Subcutaneous abdominal adipose tissue (tissue), 5 donors: ENCODE measurements at regions not wholly inside any gene's neighbourhood (a gene's known extent, or its start where the extent isn't known, plus 50 kb on each side); places are given as distances from the start of the nearest gene placed in this dataset.
"Not testable (repeated sequence)": the region's sequence is repeated elsewhere in the genome, so short reads cannot be mapped to it uniquely, and the experiment has no call there.

Experiments used
- H3K27ac ChIP-seq: one replicate; pipeline ENCODE4 v1.7.0; 2013; ENCODE audit warnings: low read depth, mild to moderate bottlenecking, inconsistent platforms, low read length, moderate library complexity
- H3K27me3 ChIP-seq, 5 donors: one replicate each; pipeline ENCODE4 v1.7.0; 2013; ENCODE audit warnings: low read length in 5 of 5, inconsistent platforms in 1 of 5; ENCODE audit not compliant: control insufficient read depth in 5 of 5, insufficient read depth in 4 of 5
- H3K36me3 ChIP-seq, 5 donors: one replicate each; pipeline ENCODE4 v1.7.0; 2013; ENCODE audit warnings: low read length in 5 of 5; ENCODE audit not compliant: control insufficient read depth in 5 of 5, insufficient read depth in 5 of 5
- H3K4me1 ChIP-seq, 5 donors: one replicate each; pipeline ENCODE4 v1.7.0; 2013; ENCODE audit warnings: low read length in 5 of 5, mild to moderate bottlenecking in 3 of 5, moderate library complexity in 1 of 5; ENCODE audit not compliant: control insufficient read depth in 5 of 5, insufficient read depth in 5 of 5
- H3K4me3 ChIP-seq, 5 donors: one replicate each; pipeline ENCODE4 v1.7.0; 2013; ENCODE audit warnings: low read length in 5 of 5, low read depth in 1 of 5
- H3K9ac ChIP-seq, 5 donors: one replicate each; pipeline ENCODE4 v1.7.0; 2013; ENCODE audit warnings: low read length in 5 of 5, mild to moderate bottlenecking in 4 of 5, moderate library complexity in 3 of 5
- H3K9me3 ChIP-seq, 5 donors: one replicate each; pipeline ENCODE4 v1.7.0; 2013; ENCODE audit warnings: low read length in 5 of 5; ENCODE audit not compliant: control insufficient read depth in 5 of 5
- donor health status: healthy.
- donor health status: healthy.
- donor health status: healthy.
- donor health status: healthy.
- donor health status: healthy.

GRCh38 chr20:54745780-54746179 is 270.4 kb downstream of the DOK5 start:
- no peak overlapping the region for H3K9ac ChIP-seq
- peaks cover 0 to 3% (median 3%) of the 10 kb centered on the region in 5 donors for H3K9me3 ChIP-seq
- no peaks in the 10 kb centered on the region for H3K36me3 ChIP-seq
- H3K27ac ChIP-seq = no peak overlapping the region
- no peaks in the 10 kb centered on the region for H3K4me1 ChIP-seq
- no peak overlapping the region for H3K4me3 ChIP-seq
- H3K27me3 ChIP-seq = no peaks in the 10 kb centered on the region

GRCh38 chr20:54744097-54744496 is 268.7 kb downstream of the DOK5 start:
- no peaks in the 10 kb centered on the region for H3K36me3 ChIP-seq
- no peak overlapping the region for H3K4me3 ChIP-seq
- H3K9me3 ChIP-seq = peaks cover 0 to 3% (median 3%) of the 10 kb centered on the region in 5 donors
- no peaks in the 10 kb centered on the region for H3K4me1 ChIP-seq
- H3K9ac ChIP-seq = no peak overlapping the region
- no peak overlapping the region for H3K27ac ChIP-seq
- no peaks in the 10 kb centered on the region for H3K27me3 ChIP-seq

GRCh38 chr20:54742193-54742592 is 266.8 kb downstream of the DOK5 start:
- Histone ChIP-seq H3K4me3 (no peak overlapping the region), H3K27me3 (no peaks in the 10 kb centered on the region), H3K9ac (no peak overlapping the region), H3K9me3 (peaks cover 0 to 3% (median 0%) of the 10 kb centered on the region in 5 donors), H3K27ac (no peak overlapping the region), H3K36me3 (no peaks in the 10 kb centered on the region), H3K4me1 (no peaks in the 10 kb centered on the region)

- H3K36me3 ChIP-seq = no peaks in the 10 kb centered on the region
- no peaks in the 10 kb centered on the region for H3K4me1 ChIP-seq
- no peak overlapping the region for H3K27ac ChIP-seq
- H3K9me3 ChIP-seq = no peaks in the 10 kb centered on the region
- H3K9ac ChIP-seq = no peak overlapping the region
- H3K4me3 ChIP-seq = no peak overlapping the region
- no peaks in the 10 kb centered on the region for H3K27me3 ChIP-seq
Measured at GRCh38 chr20:54736421-54736820, 261.0 kb downstream of the DOK5 start.

GRCh38 chr20:54733687-54734086 is 258.3 kb downstream of the DOK5 start:
- H3K36me3 ChIP-seq = no peaks in the 10 kb centered on the region
- no peaks in the 10 kb centered on the region for H3K9me3 ChIP-seq
- H3K27ac ChIP-seq = no peak overlapping the region
- H3K4me3 ChIP-seq = no peak overlapping the region
- no peak overlapping the region for H3K9ac ChIP-seq
- H3K4me1 ChIP-seq = no peaks in the 10 kb centered on the region
- no peaks in the 10 kb centered on the region for H3K27me3 ChIP-seq

- Histone ChIP-seq H3K36me3 (no peaks in the 10 kb centered on the region), H3K27me3 (no peaks in the 10 kb centered on the region), H3K4me3 (no peak overlapping the region), H3K27ac (no peak overlapping the region), H3K9me3 (peaks cover 0 to 3% (median 0%) of the 10 kb centered on the region in 5 donors), H3K9ac (no peak overlapping the region), H3K4me1 (peaks cover 0 to 6% (median 0%) of the 10 kb centered on the region in 5 donors)
Measured at GRCh38 chr20:54727490-54727889, 252.1 kb downstream of the DOK5 start.

GRCh38 chr20:54726687-54727300 is 251.4 kb downstream of the DOK5 start:
- no peaks in the 10 kb centered on the region for H3K27me3 ChIP-seq
- no peak overlapping the region for H3K4me3 ChIP-seq
- no peaks in the 10 kb centered on the region for H3K36me3 ChIP-seq
- peaks cover 0 to 6% (median 0%) of the 10 kb centered on the region in 5 donors for H3K4me1 ChIP-seq
- H3K27ac ChIP-seq = no peak overlapping the region
- no peak overlapping the region for H3K9ac ChIP-seq
- H3K9me3 ChIP-seq = peaks cover 0 to 3% (median 0%) of the 10 kb centered on the region in 5 donors

- not testable (repeated sequence) for H3K27me3 ChIP-seq, H3K4me3 ChIP-seq, H3K9ac ChIP-seq, H3K4me1 ChIP-seq, H3K27ac ChIP-seq, H3K9me3 ChIP-seq, H3K36me3 ChIP-seq
Measured at GRCh38 chr20:54725266-54725665, 249.9 kb downstream of the DOK5 start.

- Histone ChIP-seq H3K36me3 (no peaks in the 10 kb centered on the region), H3K4me3 (no peak overlapping the region), H3K9ac (no peak overlapping the region)
Measured at GRCh38 chr20:54723723-54724122, 248.3 kb downstream of the DOK5 start.

GRCh38 chr20:54717983-54718382 is 242.6 kb downstream of the DOK5 start:
- Histone ChIP-seq H3K9me3 (no peaks in the 10 kb centered on the region), H3K27ac (no peak overlapping the region), H3K9ac (no peak overlapping the region)

More at GRCh38 chr20:54723723-54724122, 248.3 kb downstream of the DOK5 start:
- Histone ChIP-seq H3K4me1 (peaks cover 0 to 6% (median 0%) of the 10 kb centered on the region in 5 donors), H3K27ac (no peak overlapping the region), H3K27me3 (no peaks in the 10 kb centered on the region), H3K9me3 (peaks cover 0 to 3% (median 0%) of the 10 kb centered on the region in 5 donors)

More at GRCh38 chr20:54717983-54718382, 242.6 kb downstream of the DOK5 start:
- peak overlapping the region in 2 of 5 donors; percentile 9 to 14 for H3K4me3 ChIP-seq
- H3K36me3 ChIP-seq = no peaks in the 10 kb centered on the region
- peaks cover 0 to 27% (median 17%) of the 10 kb centered on the region in 5 donors for H3K4me1 ChIP-seq
- no peaks in the 10 kb centered on the region for H3K27me3 ChIP-seq
